ENCODE measurements at regions not wholly inside any gene's neighbourhood (a gene's known extent, or its start where the extent isn't known, plus 50 kb on each side); places are given as distances from the start of the nearest gene placed in this dataset.

DNA sequence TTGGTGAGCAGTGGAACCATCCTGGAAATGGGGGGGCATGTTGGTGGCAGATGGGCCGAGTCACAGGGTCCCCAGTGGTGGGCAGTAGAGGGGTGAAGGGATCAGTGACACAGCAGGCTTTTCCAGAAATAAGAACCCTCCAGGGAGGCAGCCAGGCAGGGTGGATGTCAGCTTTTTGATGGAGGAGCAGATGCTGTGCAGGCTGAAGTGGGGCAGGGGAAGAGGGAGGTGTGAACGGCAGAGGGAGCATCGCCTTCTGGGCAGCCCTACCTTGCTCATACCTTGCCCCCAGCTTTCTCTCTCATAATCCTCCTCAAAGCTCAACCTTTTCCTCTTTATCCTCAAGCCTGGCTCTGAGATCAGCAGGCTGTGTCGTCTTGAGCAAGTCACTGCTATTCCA, 131.8 kb upstream of the IPO9 start:
- H3K4me2 ChIP-seq, result no peak overlapping the region
- no peaks in the 10 kb centered on the region for H3K9me3 ChIP-seq (ENCODE audit: low read depth)
- H3F3A ChIP-seq (ENCODE audit: low read depth), result peaks cover 13% of the 10 kb centered on the region
- Mint-ChIP-seq H3K4me1 (peaks cover 10% of the 10 kb centered on the region), H3K27me3 (ENCODE audit: insufficient read depth, low read depth) (peaks cover 8% of the 10 kb centered on the region), H3K4me3 (no peak overlapping the region), H3K36me3 (peaks cover 9% of the 10 kb centered on the region), H3K9me3 (peaks cover 7% of the 10 kb centered on the region), H3K27ac (peak overlapping the region; percentile 75)
- H3K27me3 ChIP-seq, result no peaks in the 10 kb centered on the region
- H3K4me1 ChIP-seq, result peaks cover 34% of the 10 kb centered on the region
- H4K20me1 ChIP-seq (ENCODE audit: low read depth), result no peaks in the 10 kb centered on the region
- no peak for DNase-seq (ENCODE audit: low spot score)
- no peaks in the 10 kb centered on the region for H3K79me2 ChIP-seq (ENCODE audit: low read depth)
- H3K27ac ChIP-seq, result no peak overlapping the region
- H2AFZ ChIP-seq (replicated peaks), result no peak overlapping the region
- TF ChIP-seq, protein P1, sequence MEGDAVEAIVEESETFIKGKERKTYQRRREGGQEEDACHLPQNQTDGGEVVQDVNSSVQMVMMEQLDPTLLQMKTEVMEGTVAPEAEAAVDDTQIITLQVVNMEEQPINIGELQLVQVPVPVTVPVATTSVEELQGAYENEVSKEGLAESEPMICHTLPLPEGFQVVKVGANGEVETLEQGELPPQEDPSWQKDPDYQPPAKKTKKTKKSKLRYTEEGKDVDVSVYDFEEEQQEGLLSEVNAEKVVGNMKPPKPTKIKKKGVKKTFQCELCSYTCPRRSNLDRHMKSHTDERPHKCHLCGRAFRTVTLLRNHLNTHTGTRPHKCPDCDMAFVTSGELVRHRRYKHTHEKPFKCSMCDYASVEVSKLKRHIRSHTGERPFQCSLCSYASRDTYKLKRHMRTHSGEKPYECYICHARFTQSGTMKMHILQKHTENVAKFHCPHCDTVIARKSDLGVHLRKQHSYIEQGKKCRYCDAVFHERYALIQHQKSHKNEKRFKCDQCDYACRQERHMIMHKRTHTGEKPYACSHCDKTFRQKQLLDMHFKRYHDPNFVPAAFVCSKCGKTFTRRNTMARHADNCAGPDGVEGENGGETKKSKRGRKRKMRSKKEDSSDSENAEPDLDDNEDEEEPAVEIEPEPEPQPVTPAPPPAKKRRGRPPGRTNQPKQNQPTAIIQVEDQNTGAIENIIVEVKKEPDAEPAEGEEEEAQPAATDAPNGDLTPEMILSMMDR (IDR thresholded peaks at IDR 0.05), result no peak
- no peak for TF ChIP-seq EZH2 (IDR thresholded peaks at IDR 0.05)
- TF ChIP-seq EZH2phosphoT487 (IDR thresholded peaks at IDR 0.05), result no peak
- no peak overlapping the region for H3K4me3 ChIP-seq
- no peak overlapping the region for H3K9ac ChIP-seq
- no peaks in the 10 kb centered on the region for H3K36me3 ChIP-seq

DNA sequence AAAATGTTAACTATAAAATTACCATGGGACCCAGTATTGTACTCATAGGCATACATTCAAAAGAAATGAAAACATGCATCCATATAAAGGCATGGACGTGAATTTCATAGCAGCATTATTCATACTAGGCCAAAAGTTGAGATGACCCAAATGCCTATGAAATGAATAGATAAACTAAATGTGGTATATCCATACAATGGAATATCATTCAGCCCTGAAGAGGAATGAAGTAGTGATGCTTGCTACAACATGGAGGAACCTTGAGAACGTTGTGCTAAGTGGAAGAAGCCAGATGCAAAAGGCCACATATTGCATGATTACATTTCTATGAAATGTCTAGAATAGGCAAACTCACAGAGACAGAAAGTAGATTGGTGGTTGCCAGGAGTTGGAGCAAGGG, 127.1 kb upstream of the IPO9 start:
- no peak for DNase-seq (ENCODE audit: low spot score)
- peaks cover 7% of the 10 kb centered on the region for H3K9me3 Mint-ChIP-seq
- Histone ChIP-seq H4K20me1 (ENCODE audit: low read depth) (no peaks in the 10 kb centered on the region), H3K4me3 (no peak overlapping the region), H3F3A (ENCODE audit: low read depth) (peaks cover 8% of the 10 kb centered on the region), H3K27ac (no peak overlapping the region), H3K36me3 (no peaks in the 10 kb centered on the region), H3K9ac (no peak overlapping the region), H3K27me3 (no peaks in the 10 kb centered on the region), H3K9me3 (ENCODE audit: low read depth) (no peaks in the 10 kb centered on the region), H2AFZ (replicated peaks) (no peak overlapping the region), H3K79me2 (ENCODE audit: low read depth) (no peaks in the 10 kb centered on the region), H3K4me2 (no peak overlapping the region), H3K4me1 (peaks cover 16% of the 10 kb centered on the region)
- peaks cover 3% of the 10 kb centered on the region for H3K27me3 Mint-ChIP-seq (ENCODE audit: insufficient read depth, low read depth)
- TF ChIP-seq EZH2phosphoT487 (IDR thresholded peaks at IDR 0.05) (no peak), EZH2 (IDR thresholded peaks at IDR 0.05) (no peak)
- TF ChIP-seq, protein P1 (IDR thresholded peaks at IDR 0.05), result no peak
- peaks cover 9% of the 10 kb centered on the region for H3K36me3 Mint-ChIP-seq
- H3K27ac Mint-ChIP-seq, result no peak overlapping the region
- no peak overlapping the region for H3K4me3 Mint-ChIP-seq
- peaks cover 35% of the 10 kb centered on the region for H3K4me1 Mint-ChIP-seq

DNA sequence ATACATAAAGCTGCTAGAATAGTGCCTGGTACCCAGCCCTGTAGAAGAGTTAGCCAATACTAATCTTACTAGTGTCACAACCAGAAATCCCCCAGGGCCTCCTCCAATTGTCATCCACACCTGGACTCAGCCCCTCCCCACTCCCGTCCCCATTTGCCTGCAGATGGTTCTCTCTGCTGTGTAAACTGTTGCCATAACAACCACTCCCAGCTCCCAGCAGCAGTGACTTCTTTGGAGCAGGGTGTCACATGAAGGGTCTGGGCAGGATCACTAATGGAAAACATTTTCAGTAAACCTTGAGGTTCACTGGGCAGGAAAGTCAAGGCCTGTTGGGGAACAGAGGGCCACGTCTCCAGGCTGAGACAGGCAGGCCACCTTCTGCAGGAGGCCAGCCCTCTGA, 126.0 kb upstream of the IPO9 start:
- Histone ChIP-seq H3K27me3 (no peaks in the 10 kb centered on the region), H3K9ac (no peak overlapping the region), H3K4me1 (peaks cover 16% of the 10 kb centered on the region), H3K4me3 (no peak overlapping the region), H4K20me1 (ENCODE audit: low read depth) (no peaks in the 10 kb centered on the region), H3F3A (ENCODE audit: low read depth) (peaks cover 8% of the 10 kb centered on the region), H3K36me3 (no peaks in the 10 kb centered on the region), H3K9me3 (ENCODE audit: low read depth) (no peaks in the 10 kb centered on the region), H3K27ac (no peak overlapping the region), H3K4me2 (peak overlapping the region; percentile 3), H2AFZ (replicated peaks) (no peak overlapping the region), H3K79me2 (ENCODE audit: low read depth) (no peaks in the 10 kb centered on the region)
- Mint-ChIP-seq H3K36me3 (peaks cover 9% of the 10 kb centered on the region), H3K4me3 (peak overlapping the region; percentile 34), H3K4me1 (peaks cover 38% of the 10 kb centered on the region), H3K27me3 (ENCODE audit: insufficient read depth, low read depth) (peaks cover 3% of the 10 kb centered on the region), H3K27ac (no peak overlapping the region), H3K9me3 (peaks cover 7% of the 10 kb centered on the region)
- TF ChIP-seq, protein P1 (IDR thresholded peaks at IDR 0.05), result no peak
- TF ChIP-seq EZH2 (IDR thresholded peaks at IDR 0.05), result no peak
- TF ChIP-seq EZH2phosphoT487 (IDR thresholded peaks at IDR 0.05), result no peak
- DNase-seq (ENCODE audit: low spot score), result peak; percentile 84
